GM19438 (cell line): ENCODE measurements at regions not wholly inside any gene's neighbourhood (a gene's known extent, or its start where the extent isn't known, plus 50 kb on each side); places are given as distances from the start of the nearest gene placed in this dataset.

Experiments
- ATAC-seq: cut with Tn5 transposase; IDR thresholded peaks from one replicate; pipeline ENCODE4 v1.9.1; 2021; ENCODE audit warnings: low read depth; ENCODE audit not compliant: unreplicated experiment

GRCh38 chr16:85460252-85461021 lies 152.7 kb upstream of the GSE1 start:
- ATAC-seq: no peak

GRCh38 chr16:85461022-85461813 lies 151.9 kb upstream of the GSE1 start:
- no peak for ATAC-seq

- no peak for ATAC-seq
Measured at GRCh38 chr16:85461814-85462713, 151.1 kb upstream of the GSE1 start.

- ATAC-seq: no peak
Measured at GRCh38 chr16:85462714-85463611, 150.2 kb upstream of the GSE1 start.

- no peak for ATAC-seq
Measured at GRCh38 chr16:85463672-85464382, 149.3 kb upstream of the GSE1 start.

GRCh38 chr16:85464383-85465305 lies 148.5 kb upstream of the GSE1 start:
- no peak for ATAC-seq

GRCh38 chr16:85465328-85466303 lies 147.5 kb upstream of the GSE1 start:
- no peak for ATAC-seq

- ATAC-seq: no peak
Measured at GRCh38 chr16:85466304-85466700, 146.8 kb upstream of the GSE1 start.

GRCh38 chr16:85466989-85467388 lies 146.1 kb upstream of the GSE1 start:
- no peak for ATAC-seq

- no peak for ATAC-seq
Measured at GRCh38 chr16:85469929-85470590, 143.1 kb upstream of the GSE1 start.

- no peak for ATAC-seq
Measured at GRCh38 chr16:85470873-85471272, 142.2 kb upstream of the GSE1 start.

GRCh38 chr16:85471469-85472431 lies 141.4 kb upstream of the GSE1 start:
- no peak for ATAC-seq

GRCh38 chr16:85472514-85472913 lies 140.6 kb upstream of the GSE1 start:
- no peak for ATAC-seq

GRCh38 chr16:85473323-85473722 lies 139.8 kb upstream of the GSE1 start:
- ATAC-seq: no peak

GRCh38 chr16:85473909-85474620 lies 139.1 kb upstream of the GSE1 start:
- no peak for ATAC-seq
